Right lobe of liver (tissue), 6 donors: ENCODE measurements at regions not wholly inside any gene's neighbourhood (a gene's known extent, or its start where the extent isn't known, plus 50 kb on each side); places are given as distances from the start of the nearest gene placed in this dataset.

ENCODE experiments used
- ATAC-seq, 4 donors: fragments of 200-7000 bp; cut with Tn5 transposase; one replicate each; pipeline ENCODE4 v1.9.1; 2020; ENCODE audit warnings: mild to moderate bottlenecking in 4 of 4, moderate library complexity in 4 of 4
- DNase-seq, 3 donors: peaks; one replicate each; pipeline ENCODE4 v3.0.0-alpha.2; 2020
- H3K27ac ChIP-seq, 3 donors: fragments of 200-600 bp; one replicate each; pipeline ENCODE4 v1.8.0; 2022
- H3K27me3 ChIP-seq, 2 donors: fragments of 200-600 bp; one replicate each; pipeline ENCODE4 v1.8.0; 2022
- H3K36me3 ChIP-seq, 4 donors: fragments of 200-600 bp; sonication (generic) in 1 of 4; one replicate each; pipeline versions ENCODE4 v1.5.1 to v1.8.0; 2017 to 2022; ENCODE audit warnings: control low read depth in 1 of 4
- H3K4me1 ChIP-seq, 4 donors: fragments of 200-600 bp; sonication (generic) in 1 of 4; one replicate each; pipeline versions ENCODE4 v1.5.1 to v1.8.0; 2017 to 2022; ENCODE audit warnings: control low read depth in 1 of 4
- H3K4me3 ChIP-seq, 3 donors: fragments of 200-600 bp; one replicate each; pipeline ENCODE4 v1.8.0; 2022
- H3K9me3 ChIP-seq, 4 donors: fragments of 200-600 bp; sonication (generic) in 1 of 4; one replicate each; pipeline versions ENCODE4 v1.5.1 to v1.8.0; 2017 to 2022; ENCODE audit warnings: control low read depth in 1 of 4
- CTCF ChIP-seq, 4 donors: fragments of 200-600 bp in 3 of 4; fragments of 450-650 bp in 1 of 4; IDR thresholded peaks; one replicate each; pipeline versions ENCODE4 v1.5.1 to v1.8.0; 2016 to 2022; ENCODE audit warnings: antibody characterized with exemption in 4 of 4, mild to moderate bottlenecking in 2 of 4
- POLR2A ChIP-seq: fragments of 450-650 bp; IDR thresholded peaks from one replicate; pipeline ENCODE4 v1.6.1; 2017; ENCODE audit warnings: antibody characterized with exemption, mild to moderate bottlenecking
- WGBS: methylation state at CpG from one replicate; pipeline ENCODE4 v1.1.6; 2018; ENCODE audit warnings: low coverage, low lambda C conversion rate; ENCODE audit not compliant: insufficient coverage; ENCODE audit errors: missing lambda C conversion rate; 5-methylcytosine and 5-hydroxymethylcytosine counted together
- intact Hi-C, 2 donors: fragments of 100-400 bp; cut with DNase I; formaldehyde crosslinking; loops; one replicate each; pipeline versions ENCODE4 v1.11.2 to v1.14.1; 2022
- donor health status: DM: no; HTN: yes; CAD: no.
- donor health status: DM: no; HTN: no; CAD: no.
- donor health status: DM: no; HTN: no; CAD: no.
- donor health status: DM: no; HTN: yes; CAD: no.
- donor health status: DM: no; HTN: yes; CAD: no.

DNA sequence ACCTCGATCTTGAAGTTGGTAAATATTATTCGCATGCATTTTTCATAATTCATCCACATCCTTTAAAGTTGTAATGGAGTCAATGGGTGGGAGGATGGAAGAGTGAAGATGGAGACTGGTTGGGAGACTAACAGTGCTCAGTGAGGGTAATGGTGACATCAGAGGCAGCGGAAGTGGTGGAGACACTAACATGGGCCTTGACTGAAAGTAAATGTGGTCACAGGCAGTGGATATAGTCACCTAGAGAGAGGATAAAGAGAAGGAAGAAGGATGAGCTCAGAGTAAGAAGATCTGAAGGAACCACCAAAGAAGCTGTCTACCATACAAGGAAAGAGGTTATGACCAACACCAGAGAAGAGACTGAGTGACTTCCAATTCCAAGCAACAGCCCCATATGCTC lies 281.6 kb upstream of the STT3B start:
- no peak for ATAC-seq
- WGBS, result 98% methylated on average over 3 of the region's 3 CpGs
- no peaks in the 10 kb centered on the region for H3K27me3 ChIP-seq

GRCh38 chr3:31252216-31253185 lies 280.2 kb upstream of the STT3B start:
- Histone ChIP-seq H3K9me3 (no peaks in the 10 kb centered on the region), H3K4me3 (no peak overlapping the region), H3K36me3 (no peaks in the 10 kb centered on the region), H3K27me3 (no peaks in the 10 kb centered on the region), H3K4me1 (peaks cover 0 to 10% (median 0%) of the 10 kb centered on the region in 4 donors), H3K27ac (no peak overlapping the region)
- ATAC-seq, result no peak
- TF ChIP-seq POLR2A, result no peak
- TF ChIP-seq CTCF (IDR thresholded peaks at IDR 0.05), result no peak
- WGBS, result 80% methylated on average over 6 of the region's 6 CpGs
- intact Hi-C loops, result no loop called here
- no peak for DNase-seq

More for the DNA sequence above, 281.6 kb upstream of the STT3B start:
- H3K9me3 ChIP-seq, result no peaks in the 10 kb centered on the region
- no peak overlapping the region for H3K27ac ChIP-seq
- DNase-seq, result no peak
- H3K4me3 ChIP-seq, result no peak overlapping the region
- intact Hi-C loops, result no loop called here
- no peaks in the 10 kb centered on the region for H3K36me3 ChIP-seq
- peaks cover 0 to 10% (median 0%) of the 10 kb centered on the region in 4 donors for H3K4me1 ChIP-seq
- TF ChIP-seq CTCF (IDR thresholded peaks at IDR 0.05) (no peak), POLR2A (no peak)

DNA sequence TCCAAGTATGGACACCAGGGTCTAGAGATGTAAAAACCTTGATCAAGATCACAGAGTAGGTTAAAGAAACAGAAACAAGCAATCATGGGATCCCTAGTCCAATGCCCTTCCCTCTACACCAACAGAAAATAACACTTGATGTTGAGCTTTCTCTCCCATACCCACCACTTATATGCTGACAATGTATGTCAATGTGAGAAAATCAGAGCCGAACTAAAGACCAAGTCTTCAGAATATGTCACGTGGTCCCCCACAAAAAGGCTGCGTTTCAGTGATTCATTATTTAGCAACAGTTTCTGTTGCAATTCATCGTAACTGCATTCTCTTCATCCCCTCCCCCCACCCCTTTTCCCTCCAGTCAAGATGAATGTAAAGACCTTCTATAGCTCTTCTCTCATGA lies 278.9 kb upstream of the STT3B start:
- DNase-seq (no peak), ATAC-seq (no peak)
- H3K27ac ChIP-seq, result no peak overlapping the region
- no peak for TF ChIP-seq CTCF (IDR thresholded peaks at IDR 0.05)
- TF ChIP-seq POLR2A, result no peak
- 60% methylated on average over 4 of the region's 4 CpGs for WGBS
- H3K4me1 ChIP-seq, result no peaks in the 10 kb centered on the region
- H3K36me3 ChIP-seq, result no peaks in the 10 kb centered on the region
- intact Hi-C loops, result no loop called here
- H3K4me3 ChIP-seq, result no peak overlapping the region
- H3K27me3 ChIP-seq, result no peaks in the 10 kb centered on the region
- H3K9me3 ChIP-seq, result no peaks in the 10 kb centered on the region

DNA sequence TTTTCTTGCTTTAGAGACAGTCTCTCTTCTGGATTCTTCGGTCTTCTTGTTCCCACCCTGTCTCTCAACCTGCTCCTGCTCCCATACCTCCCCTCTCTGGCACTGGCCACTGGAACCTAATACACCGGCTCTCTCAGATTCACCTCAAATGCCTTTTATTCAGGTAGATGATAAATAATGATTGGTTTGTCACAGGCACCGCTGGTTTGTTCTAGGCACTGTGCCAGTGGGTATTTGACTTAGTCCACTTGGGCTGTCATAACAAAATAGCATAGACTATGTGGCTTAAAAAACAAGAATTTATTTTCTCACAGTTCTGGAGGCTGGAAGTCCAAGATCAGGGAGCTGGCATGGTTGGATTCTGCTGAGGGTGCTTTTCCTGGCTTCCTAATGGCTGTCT lies 278.2 kb upstream of the STT3B start:
- Histone ChIP-seq H3K4me1 (no peaks in the 10 kb centered on the region), H3K27me3 (no peaks in the 10 kb centered on the region), H3K36me3 (no peaks in the 10 kb centered on the region), H3K4me3 (no peak overlapping the region), H3K27ac (no peak overlapping the region), H3K9me3 (no peaks in the 10 kb centered on the region)
- no peak for TF ChIP-seq POLR2A
- TF ChIP-seq CTCF (IDR thresholded peaks at IDR 0.05), result no peak
- 42% methylated on average over 3 of the region's 3 CpGs for WGBS
- ATAC-seq (no peak), DNase-seq (no peak)
- intact Hi-C loops, result no loop called here
